GM19351 (cell line): ENCODE measurements at regions not wholly inside any gene's neighbourhood (a gene's known extent, or its start where the extent isn't known, plus 50 kb on each side); places are given as distances from the start of the nearest gene placed in this dataset.

ENCODE experiments used
- ATAC-seq: cut with Tn5 transposase; IDR thresholded peaks from one replicate; pipeline ENCODE4 v1.9.1; 2021; ENCODE audit warnings: mild to moderate bottlenecking, moderate library complexity; ENCODE audit not compliant: unreplicated experiment

GRCh38 chr15:57821826-57822225 is 115.3 kb downstream of the POLR2M start:
- no peak for ATAC-seq

- no peak for ATAC-seq
Observed at GRCh38 chr15:57823325-57823882, 116.9 kb downstream of the POLR2M start.

- ATAC-seq, result no peak
Observed at GRCh38 chr15:57824186-57824585, 117.7 kb downstream of the POLR2M start.

GRCh38 chr15:57827021-57827420 is 120.5 kb downstream of the POLR2M start:
- peak; percentile 58 for ATAC-seq

- no peak for ATAC-seq
Observed at GRCh38 chr15:57827971-57828370, 121.5 kb downstream of the POLR2M start.

- no peak for ATAC-seq
Observed at GRCh38 chr15:57832183-57832582, 125.7 kb downstream of the POLR2M start.

GRCh38 chr15:57835119-57835518 is 128.6 kb downstream of the POLR2M start:
- ATAC-seq, result no peak

GRCh38 chr15:57849317-57849716 is 142.8 kb downstream of the POLR2M start:
- ATAC-seq, result no peak

- no peak for ATAC-seq
Observed at GRCh38 chr15:57854531-57854930, 148.0 kb downstream of the POLR2M start.

GRCh38 chr15:57857871-57858270 is 151.4 kb downstream of the POLR2M start:
- ATAC-seq, result no peak

- ATAC-seq, result no peak
Observed at GRCh38 chr15:57859130-57859685, 152.7 kb downstream of the POLR2M start.

GRCh38 chr15:57861034-57861638 is 154.6 kb downstream of the POLR2M start:
- ATAC-seq, result no peak

GRCh38 chr15:57861815-57862586 is 155.5 kb downstream of the POLR2M start:
- no peak for ATAC-seq

GRCh38 chr15:57862761-57863160 is 156.2 kb downstream of the POLR2M start:
- no peak for ATAC-seq

- no peak for ATAC-seq
Observed at GRCh38 chr15:57865294-57865693, 158.8 kb downstream of the POLR2M start.

- peak; percentile 54 for ATAC-seq
Observed at GRCh38 chr15:57866149-57866736, 159.7 kb downstream of the POLR2M start.

- no peak for ATAC-seq
Observed at GRCh38 chr15:57867970-57868798, 161.7 kb downstream of the POLR2M start.

GRCh38 chr15:57870667-57871066 is 164.2 kb downstream of the POLR2M start:
- ATAC-seq, result no peak

GRCh38 chr15:57872281-57873030 is 165.9 kb downstream of the POLR2M start:
- ATAC-seq, result no peak
